Esophagus muscularis mucosa (tissue), 4 donors: ENCODE measurements at regions not wholly inside any gene's neighbourhood (a gene's known extent, or its start where the extent isn't known, plus 50 kb on each side); places are given as distances from the start of the nearest gene placed in this dataset.

Experiments used
- DNase-seq: peaks from one replicate; pipeline ENCODE4 v3.0.0-alpha.2; 2017; ENCODE audit errors: extremely low spot score
- H3K27ac ChIP-seq, 4 donors: fragments of 200-600 bp; sonication (generic); replicated peaks in 1 of 4; 1 replicate in 3 of 4; 2 replicates in 1 of 4; pipeline ENCODE4 v1.5.1; 2016 to 2019; ENCODE audit warnings: mild to moderate bottlenecking in 1 of 4
- H3K27me3 ChIP-seq, 4 donors: fragments of 200-600 bp; sonication (generic); one replicate each; pipeline versions ENCODE4 v1.5.1 to v1.6.0; 2016 to 2019
- H3K36me3 ChIP-seq, 4 donors: fragments of 200-600 bp; sonication (generic); one replicate each; pipeline ENCODE4 v1.5.1; 2016 to 2019
- H3K4me1 ChIP-seq, 4 donors: fragments of 200-600 bp; sonication (generic); one replicate each; pipeline ENCODE4 v1.5.1; 2016 to 2019
- H3K4me3 ChIP-seq, 4 donors: fragments of 200-600 bp; sonication (generic); 1 replicate in 2 of 4; 2 replicates in 2 of 4; pipeline ENCODE4 v1.5.1; 2016 to 2019; ENCODE audit warnings: mild to moderate bottlenecking in 4 of 4, moderate library complexity in 1 of 4
- H3K9me3 ChIP-seq, 4 donors: fragments of 200-600 bp; sonication (generic); 1 replicate in 3 of 4; 2 replicates in 1 of 4; pipeline ENCODE4 v1.5.1; 2016 to 2019
- EP300 ChIP-seq: sonication (generic); formaldehyde crosslinking; IDR thresholded peaks from one replicate; pipeline ENCODE4 v1.6.1; 2017; ENCODE audit warnings: antibody characterized with exemption
- POLR2A ChIP-seq: fragments of 450-650 bp; IDR thresholded peaks from one replicate; pipeline ENCODE4 v1.6.1; 2017; ENCODE audit warnings: antibody characterized with exemption, moderate library complexity, mild to moderate bottlenecking, low read depth
- POLR2AphosphoS5 ChIP-seq, 2 donors: sonication (generic); formaldehyde crosslinking; IDR thresholded peaks; one replicate each; pipeline ENCODE4 v1.6.1; 2017; ENCODE audit warnings: antibody characterized with exemption in 2 of 2
- WGBS: methylation state at CpG from one replicate; pipeline ENCODE4 v1.1.5; 2018; 5-methylcytosine and 5-hydroxymethylcytosine counted together
- intact Hi-C: fragments of 100-400 bp; cut with DNase I; formaldehyde crosslinking; loops from one replicate; pipeline ENCODE4 v1.15.1; 2023
- TF ChIP-seq, protein P1 (sequence below), 3 experiments: fragments of 200-600 bp in 2 of 3; fragments of 450-650 bp in 1 of 3; sonication (generic) in 2 of 3; IDR thresholded peaks; one replicate each; pipeline ENCODE4 v1.5.1; 2017 to 2019; ENCODE audit warnings: antibody characterized with exemption in 3 of 3, mild to moderate bottlenecking in 2 of 3, moderate library complexity in 1 of 3

DNA sequence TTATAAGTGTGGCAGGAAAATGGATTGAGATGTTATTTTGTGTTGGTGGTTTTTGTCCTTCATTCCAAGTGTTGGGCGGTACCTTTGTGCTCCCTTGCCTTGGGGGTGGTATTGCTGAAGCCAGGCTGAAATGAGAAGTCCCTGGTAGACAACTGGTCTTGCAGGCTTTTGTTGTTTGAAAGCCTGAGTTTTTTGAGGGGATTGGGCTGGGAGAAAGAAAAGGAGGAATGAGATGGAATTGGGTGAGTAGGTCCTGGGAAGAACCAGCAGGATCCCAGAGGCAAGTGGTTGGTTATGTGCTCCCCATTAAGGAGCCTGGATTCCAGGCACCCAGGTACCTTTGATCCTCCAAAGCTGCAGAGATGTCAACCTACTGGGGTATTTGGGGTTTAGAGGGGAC lies 93.7 kb upstream of the SLC2A1 start:
- Histone ChIP-seq H3K27ac (no peak overlapping the region), H3K27me3 (no peaks in the 10 kb centered on the region), H3K4me3 (no peak overlapping the region), H3K4me1 (peaks cover 0 to 15% (median 5%) of the 10 kb centered on the region in 4 donors), H3K36me3 (no peaks in the 10 kb centered on the region), H3K9me3 (no peaks in the 10 kb centered on the region)
- DNase-seq = no peak
- TF ChIP-seq POLR2A (no peak), EP300 (no peak), POLR2AphosphoS5 (IDR thresholded peaks at IDR 0.05) (no peak)
- TF ChIP-seq, protein P1, sequence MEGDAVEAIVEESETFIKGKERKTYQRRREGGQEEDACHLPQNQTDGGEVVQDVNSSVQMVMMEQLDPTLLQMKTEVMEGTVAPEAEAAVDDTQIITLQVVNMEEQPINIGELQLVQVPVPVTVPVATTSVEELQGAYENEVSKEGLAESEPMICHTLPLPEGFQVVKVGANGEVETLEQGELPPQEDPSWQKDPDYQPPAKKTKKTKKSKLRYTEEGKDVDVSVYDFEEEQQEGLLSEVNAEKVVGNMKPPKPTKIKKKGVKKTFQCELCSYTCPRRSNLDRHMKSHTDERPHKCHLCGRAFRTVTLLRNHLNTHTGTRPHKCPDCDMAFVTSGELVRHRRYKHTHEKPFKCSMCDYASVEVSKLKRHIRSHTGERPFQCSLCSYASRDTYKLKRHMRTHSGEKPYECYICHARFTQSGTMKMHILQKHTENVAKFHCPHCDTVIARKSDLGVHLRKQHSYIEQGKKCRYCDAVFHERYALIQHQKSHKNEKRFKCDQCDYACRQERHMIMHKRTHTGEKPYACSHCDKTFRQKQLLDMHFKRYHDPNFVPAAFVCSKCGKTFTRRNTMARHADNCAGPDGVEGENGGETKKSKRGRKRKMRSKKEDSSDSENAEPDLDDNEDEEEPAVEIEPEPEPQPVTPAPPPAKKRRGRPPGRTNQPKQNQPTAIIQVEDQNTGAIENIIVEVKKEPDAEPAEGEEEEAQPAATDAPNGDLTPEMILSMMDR (IDR thresholded peaks at IDR 0.05) = no peak
- 94% methylated on average over 1 of the region's 1 CpG for WGBS
- intact Hi-C loops = no loop called here

DNA sequence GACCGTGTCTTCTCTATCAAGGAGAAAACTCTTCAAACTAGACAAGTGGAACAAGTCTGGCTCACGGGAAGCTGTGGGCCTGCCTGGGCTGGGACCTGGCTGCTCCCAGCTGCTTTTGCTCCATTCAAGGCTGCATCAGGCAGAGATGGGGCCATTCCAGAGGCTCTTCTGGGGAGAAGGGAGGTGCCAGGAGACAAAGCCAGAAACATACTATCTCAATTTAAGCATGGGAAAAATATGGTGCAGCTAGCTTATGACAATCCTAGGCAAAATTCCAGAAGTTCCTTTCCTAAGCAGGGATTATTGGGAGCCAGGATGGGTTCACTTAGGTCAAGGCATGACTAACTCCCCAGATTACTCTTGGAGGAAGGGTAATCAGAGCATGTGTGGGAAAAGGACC lies 90.8 kb upstream of the SLC2A1 start:
- Histone ChIP-seq H3K27me3 (no peaks in the 10 kb centered on the region), H3K36me3 (no peaks in the 10 kb centered on the region), H3K4me3 (no peak overlapping the region), H3K9me3 (no peaks in the 10 kb centered on the region), H3K4me1 (peaks cover 0 to 8% (median 0%) of the 10 kb centered on the region in 4 donors), H3K27ac (no peak overlapping the region)
- no peak for DNase-seq
- TF ChIP-seq POLR2AphosphoS5 (IDR thresholded peaks at IDR 0.05) (no peak), POLR2A (no peak), EP300 (no peak)
- TF ChIP-seq, protein P1 (IDR thresholded peaks at IDR 0.05) = no peak
- intact Hi-C loops = no loop called here
- WGBS = 69% methylated on average over 2 of the region's 2 CpGs

DNA sequence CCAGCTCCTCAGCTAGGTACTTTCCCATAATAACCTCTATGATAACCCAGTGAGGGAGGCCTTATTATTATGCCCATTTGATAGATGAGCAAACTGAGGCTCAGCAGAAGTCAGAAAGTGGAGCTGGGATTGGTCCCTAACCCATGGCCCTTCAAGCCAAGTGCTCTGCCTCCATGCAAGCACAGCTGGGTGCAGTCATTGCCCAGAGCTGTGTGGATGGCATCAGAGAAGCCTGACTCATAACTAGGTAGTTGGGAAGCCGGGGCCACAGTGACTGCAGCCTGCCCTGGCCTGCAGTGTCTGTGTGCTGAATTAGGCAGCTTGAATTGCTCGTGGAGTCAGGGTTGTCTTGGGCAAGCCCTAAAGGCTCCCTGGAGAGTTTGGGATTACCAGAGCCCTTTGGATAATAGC lies 89.9 kb upstream of the SLC2A1 start:
- Histone ChIP-seq H3K4me3 (no peak overlapping the region), H3K9me3 (no peaks in the 10 kb centered on the region), H3K27me3 (no peaks in the 10 kb centered on the region), H3K36me3 (no peaks in the 10 kb centered on the region), H3K27ac (no peak overlapping the region), H3K4me1 (peaks cover 0 to 8% (median 0%) of the 10 kb centered on the region in 4 donors)
- DNase-seq = no peak
- TF ChIP-seq POLR2A (no peak), POLR2AphosphoS5 (IDR thresholded peaks at IDR 0.05) (no peak), EP300 (no peak)
- TF ChIP-seq, protein P1 (IDR thresholded peaks at IDR 0.05) = no peak
- WGBS = 33% methylated on average over 1 of the region's 2 CpGs
- intact Hi-C loops = no loop called here

DNA sequence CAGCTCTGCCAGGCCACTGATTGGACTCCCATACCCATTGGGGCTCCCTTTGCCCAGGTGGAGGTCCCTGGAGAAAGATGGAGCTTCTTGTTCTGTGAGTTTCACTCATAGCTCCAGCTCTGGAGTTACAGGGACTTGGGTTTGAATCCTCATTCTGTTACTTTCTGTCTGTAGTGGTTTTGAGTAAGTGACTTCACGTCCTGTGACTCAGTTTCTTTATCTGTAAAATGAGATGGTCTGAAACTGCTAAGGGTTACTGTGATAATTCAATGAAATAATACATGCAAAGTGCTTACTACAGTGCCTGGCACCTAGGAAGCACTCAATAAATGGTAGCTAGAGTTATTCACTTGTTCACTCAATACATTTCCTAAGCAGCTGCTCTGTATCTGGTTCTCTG lies 88.5 kb upstream of the SLC2A1 start:
- DNase-seq = no peak
- no peaks in the 10 kb centered on the region for H3K9me3 ChIP-seq
- WGBS = 92% methylated on average over 1 of the region's 1 CpG
- intact Hi-C loops = no loop called here
- TF ChIP-seq POLR2AphosphoS5 (IDR thresholded peaks at IDR 0.05) = no peak
- no peak for TF ChIP-seq EP300
- TF ChIP-seq, protein P1 (IDR thresholded peaks at IDR 0.05) = no peak
- no peak for TF ChIP-seq POLR2A
- no peak overlapping the region for H3K27ac ChIP-seq
- H3K36me3 ChIP-seq = no peaks in the 10 kb centered on the region
- H3K4me3 ChIP-seq = no peak overlapping the region
- H3K27me3 ChIP-seq = no peaks in the 10 kb centered on the region
- H3K4me1 ChIP-seq = peaks cover 0 to 8% (median 0%) of the 10 kb centered on the region in 4 donors
